SK-N-SH treated with all-trans-retinoic acid at 6 μM for 48 hours (cell line): ENCODE measurements at regions not wholly inside any gene's neighbourhood (a gene's known extent, or its start where the extent isn't known, plus 50 kb on each side); places are given as distances from the start of the nearest gene placed in this dataset.

Experiments used
- ATAC-seq: fragments of 200-7000 bp; cut with Tn5 transposase; 3 replicates; pipeline ENCODE4 v1.9.1; 2020; ENCODE audit warnings: mild to moderate bottlenecking, moderate library complexity
- ARNTL ChIP-seq: fragments of 450-650 bp; formaldehyde crosslinking; IDR thresholded peaks from 2 replicates; pipeline ENCODE4 v1.5.0; 2020; ENCODE audit warnings: low read depth, mild to moderate bottlenecking, moderate library complexity, borderline replicate concordance
- BACH2 ChIP-seq: fragments of 250-450 bp; sonication (Bioruptor Pico); IDR thresholded peaks from 2 replicates; pipeline ENCODE4 v1.9.0; 2021; ENCODE audit warnings: mild to moderate bottlenecking, borderline replicate concordance
- CSDC2 ChIP-seq: fragments of 250-450 bp; sonication (Bioruptor Pico); IDR thresholded peaks from 2 replicates; pipeline ENCODE4 v1.5.0; 2020; ENCODE audit warnings: mild to moderate bottlenecking, moderate library complexity
- CSRNP3 ChIP-seq: fragments of 250-450 bp; sonication (Bioruptor Pico); IDR thresholded peaks from 2 replicates; pipeline ENCODE4 v1.5.1; 2021; ENCODE audit warnings: mild to moderate bottlenecking, moderate library complexity
- ESRRG ChIP-seq: fragments of 250-450 bp; sonication (Bioruptor Pico); IDR thresholded peaks from 2 replicates; pipeline ENCODE4 v1.6.1; 2021; ENCODE audit warnings: mild to moderate bottlenecking
- GLIS3 ChIP-seq: fragments of 250-450 bp; sonication (Bioruptor Pico); IDR thresholded peaks from 2 replicates; pipeline ENCODE4 v1.5.0; 2020; ENCODE audit warnings: mild to moderate bottlenecking, moderate library complexity
- ISL1 ChIP-seq: fragments of 250-450 bp; sonication (Bioruptor Pico); IDR thresholded peaks from 2 replicates; pipeline ENCODE4 v2.1.2; 2022; ENCODE audit warnings: mild to moderate bottlenecking, moderate library complexity
- OSR1 ChIP-seq: fragments of 250-450 bp; sonication (Bioruptor Pico); IDR thresholded peaks from 2 replicates; pipeline ENCODE4 v1.8.0; 2022; ENCODE audit warnings: moderate library complexity, mild to moderate bottlenecking, inconsistent platforms
- PATZ1 ChIP-seq: fragments of 250-450 bp; sonication (Bioruptor Pico); IDR thresholded peaks from 2 replicates; pipeline ENCODE4 v1.8.0; 2020; ENCODE audit warnings: mild to moderate bottlenecking, moderate library complexity, borderline replicate concordance
- POU6F1 ChIP-seq: fragments of 250-450 bp; sonication (Bioruptor Pico); IDR thresholded peaks from 2 replicates; pipeline ENCODE4 v1.8.0; 2021; ENCODE audit warnings: low read depth, mild to moderate bottlenecking, moderate library complexity, borderline replicate concordance
- PPARA ChIP-seq: fragments of 250-450 bp; sonication (Bioruptor Pico); IDR thresholded peaks from 2 replicates; pipeline ENCODE4 v1.5.0; 2020; ENCODE audit warnings: mild to moderate bottlenecking, borderline replicate concordance
- RARB ChIP-seq: fragments of 250-450 bp; sonication (Bioruptor Pico); IDR thresholded peaks from 2 replicates; pipeline ENCODE4 v1.8.0; 2021; ENCODE audit warnings: mild to moderate bottlenecking, moderate library complexity
- TOX ChIP-seq: fragments of 250-450 bp; sonication (Bioruptor Pico); IDR thresholded peaks from 2 replicates; pipeline ENCODE4 v1.8.0; 2021; ENCODE audit warnings: mild to moderate bottlenecking, moderate library complexity, borderline replicate concordance
- TSHZ2 ChIP-seq: fragments of 250-450 bp; sonication (Bioruptor Pico); IDR thresholded peaks from 2 replicates; pipeline ENCODE4 v1.5.0; 2020; ENCODE audit warnings: mild to moderate bottlenecking, moderate library complexity
- ZC3H10 ChIP-seq: fragments of 250-450 bp; sonication (Bioruptor Pico); IDR thresholded peaks from 2 replicates; pipeline ENCODE4 v1.5.1; 2021; ENCODE audit warnings: mild to moderate bottlenecking, moderate library complexity
- ZFP3 ChIP-seq: fragments of 250-450 bp; sonication (Bioruptor Pico); IDR thresholded peaks from 2 replicates; pipeline ENCODE4 v1.5.0; 2020; ENCODE audit warnings: mild to moderate bottlenecking, moderate library complexity
- ZNF70 ChIP-seq: fragments of 450-650 bp; formaldehyde crosslinking; IDR thresholded peaks from 2 replicates; pipeline ENCODE4 v1.5.0; 2020; ENCODE audit warnings: mild to moderate bottlenecking, moderate library complexity
- ZNF8 ChIP-seq: fragments of 450-650 bp; formaldehyde crosslinking; IDR thresholded peaks from 2 replicates; pipeline ENCODE4 v1.5.0; 2020; ENCODE audit warnings: mild to moderate bottlenecking, moderate library complexity

GRCh38 chr9:3125602-3126405 is 281.9 kb upstream of the PUM3 start:
- TF ChIP-seq ESRRG (no peak), CSRNP3 (CRISPR knock-in tag) (no peak), CSDC2 (CRISPR knock-in tag) (no peak), POU6F1 (CRISPR knock-in tag) (no peak), TSHZ2 (CRISPR knock-in tag) (no peak), PPARA (no peak), BACH2 (no peak)
- no peak for ATAC-seq

- no peak for ATAC-seq
- TF ChIP-seq CSDC2 (CRISPR knock-in tag) (no peak), RARB (CRISPR knock-in tag) (no peak), ESRRG (no peak), OSR1 (no peak)
Measured at GRCh38 chr9:3124001-3124400, 280.1 kb upstream of the PUM3 start.

- ATAC-seq = no peak
Measured at GRCh38 chr9:3118081-3118480, 274.2 kb upstream of the PUM3 start.

More at GRCh38 chr9:3118081-3118480, 274.2 kb upstream of the PUM3 start:
- TF ChIP-seq PPARA = no peak
- no peak for TF ChIP-seq OSR1
- TF ChIP-seq ZFP3 (CRISPR knock-in tag) = no peak
- TF ChIP-seq ZNF70 (CRISPR knock-in tag) = no peak
- no peak for TF ChIP-seq ARNTL (CRISPR knock-in tag)
- no peak for TF ChIP-seq ZNF8 (CRISPR knock-in tag)
- no peak for TF ChIP-seq POU6F1 (CRISPR knock-in tag)
- TF ChIP-seq ZC3H10 = no peak
- no peak for TF ChIP-seq ISL1 (CRISPR knock-in tag)
- no peak for TF ChIP-seq CSDC2 (CRISPR knock-in tag)
- no peak for TF ChIP-seq GLIS3 (CRISPR knock-in tag)
- no peak for TF ChIP-seq TSHZ2 (CRISPR knock-in tag)
- no peak for TF ChIP-seq PATZ1 (CRISPR knock-in tag)
- no peak for TF ChIP-seq TOX (CRISPR knock-in tag)
